ENCODE measurements at regions not wholly inside any gene's neighbourhood (a gene's known extent, or its start where the extent isn't known, plus 50 kb on each side); places are given as distances from the start of the nearest gene placed in this dataset.

DNA sequence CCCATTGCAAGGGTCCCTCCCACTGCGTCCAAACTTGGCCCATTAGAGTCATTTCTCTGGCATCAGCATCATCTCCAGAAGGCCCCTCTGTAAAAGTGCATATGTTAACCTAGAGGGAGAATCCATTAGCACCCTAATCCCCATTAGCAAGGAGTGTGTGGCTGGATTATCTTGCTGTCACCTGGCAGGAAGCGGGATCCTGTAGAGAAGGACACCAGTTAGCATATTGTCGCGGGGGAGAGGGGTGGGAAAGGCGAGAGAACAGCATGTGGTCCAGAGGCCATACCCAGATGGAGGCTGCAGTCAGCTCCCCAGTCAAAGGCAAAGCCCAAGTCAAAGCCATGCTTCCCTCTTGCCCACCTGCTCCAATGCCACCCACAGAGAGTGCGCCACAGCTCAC lies 64.0 kb downstream of the OLIG1 start:
- H3K36me3 ChIP-seq: no peaks in the 10 kb centered on the region
- no peak overlapping the region for H3K27ac ChIP-seq
- H3K9me3 ChIP-seq (ENCODE audit: low read depth): no peaks in the 10 kb centered on the region
- H3K4me3 ChIP-seq: no peak overlapping the region
- peaks cover 21% of the 10 kb centered on the region for H3K27me3 ChIP-seq
- no peak for DNase-seq (ENCODE audit: low read depth in 1 of 2, low spot score in 1 of 2)
- no peak for TF ChIP-seq CTCF (IDR thresholded peaks at IDR 0.05; ENCODE audit: low read depth, low read length)
- H3K4me1 ChIP-seq (ENCODE audit: low read depth): no peaks in the 10 kb centered on the region

GRCh38 chr21:33135925-33136324 lies 66.0 kb downstream of the OLIG1 start:
- H3K4me3 ChIP-seq: no peak overlapping the region
- DNase-seq (ENCODE audit: low read depth in 1 of 2, low spot score in 1 of 2): no peak
- no peak overlapping the region for H3K27ac ChIP-seq
- no peak for TF ChIP-seq CTCF (IDR thresholded peaks at IDR 0.05; ENCODE audit: low read depth, low read length)
- H3K9me3 ChIP-seq (ENCODE audit: low read depth): no peaks in the 10 kb centered on the region
- H3K4me1 ChIP-seq (ENCODE audit: low read depth): no peaks in the 10 kb centered on the region
- no peaks in the 10 kb centered on the region for H3K36me3 ChIP-seq
- H3K27me3 ChIP-seq: peaks cover 4% of the 10 kb centered on the region

DNA sequence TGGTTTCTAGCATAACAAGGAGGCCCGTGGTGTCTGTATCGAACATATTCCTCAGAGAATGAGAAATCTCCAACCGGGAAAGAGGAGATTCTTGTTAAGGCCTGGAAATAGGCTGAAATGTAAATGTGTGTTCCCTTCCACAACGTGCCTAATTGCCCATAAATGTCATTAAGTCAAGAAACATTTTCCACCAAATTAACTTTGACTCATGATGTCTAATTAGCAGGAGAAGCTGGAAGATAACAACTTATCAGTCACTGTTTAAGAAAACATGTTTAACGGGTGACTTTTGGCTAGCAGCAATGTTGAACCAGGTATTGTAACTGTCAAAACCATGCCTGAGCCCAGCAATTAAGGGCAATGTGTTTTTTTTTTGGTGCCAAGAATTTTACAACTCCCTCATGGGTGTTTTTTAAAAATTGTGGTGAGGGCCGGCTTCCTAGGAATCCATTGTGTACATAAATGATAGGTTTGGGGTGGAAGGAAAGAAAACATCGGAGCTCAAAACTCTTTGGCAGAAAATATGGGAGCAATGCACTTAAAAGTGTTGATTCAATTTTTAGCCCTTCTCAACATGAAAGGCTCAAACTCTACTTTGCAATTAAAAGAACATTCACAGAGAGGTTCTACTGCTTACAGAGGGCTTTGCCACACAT lies 67.0 kb downstream of the OLIG1 start:
- Histone ChIP-seq H3K27ac (no peak overlapping the region), H3K4me3 (no peak overlapping the region), H3K9me3 (ENCODE audit: low read depth) (no peaks in the 10 kb centered on the region), H3K36me3 (no peaks in the 10 kb centered on the region), H3K27me3 (no peaks in the 10 kb centered on the region), H3K4me1 (ENCODE audit: low read depth) (no peaks in the 10 kb centered on the region)
- no peak for TF ChIP-seq CTCF (IDR thresholded peaks at IDR 0.05; ENCODE audit: low read depth, low read length)
- no peak for DNase-seq (ENCODE audit: low read depth in 1 of 2, low spot score in 1 of 2)

GRCh38 chr21:33139084-33139483 lies 69.1 kb downstream of the OLIG1 start:
- no peak overlapping the region for H3K27ac ChIP-seq
- H3K4me1 ChIP-seq (ENCODE audit: low read depth): no peaks in the 10 kb centered on the region
- no peaks in the 10 kb centered on the region for H3K9me3 ChIP-seq (ENCODE audit: low read depth)
- DNase-seq (ENCODE audit: low read depth in 1 of 2, low spot score in 1 of 2): no peak
- H3K36me3 ChIP-seq: no peaks in the 10 kb centered on the region
- no peak for TF ChIP-seq CTCF (IDR thresholded peaks at IDR 0.05; ENCODE audit: low read depth, low read length)
- H3K27me3 ChIP-seq: no peaks in the 10 kb centered on the region
- no peak overlapping the region for H3K4me3 ChIP-seq

DNA sequence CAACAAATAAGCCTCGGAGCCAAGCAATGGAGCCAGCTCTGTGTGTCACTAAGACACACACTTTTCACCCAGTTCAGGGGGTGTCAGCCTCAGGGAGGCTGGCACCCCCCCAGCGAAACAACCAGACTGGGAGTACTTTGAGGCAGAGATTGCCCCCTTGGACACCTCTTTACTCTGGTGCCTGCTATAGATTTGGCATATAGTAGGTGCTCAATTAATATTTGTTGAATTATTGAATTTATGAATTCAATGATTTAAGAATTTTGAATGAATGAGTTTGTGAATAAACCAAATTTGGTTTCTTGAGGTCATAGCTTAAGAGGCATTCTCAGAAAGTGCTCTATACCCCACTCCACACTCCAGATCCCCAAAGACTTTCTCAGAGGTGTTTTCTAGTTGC lies 70.3 kb downstream of the OLIG1 start:
- H3K9me3 ChIP-seq (ENCODE audit: low read depth): no peaks in the 10 kb centered on the region
- H3K27me3 ChIP-seq: no peaks in the 10 kb centered on the region
- H3K4me3 ChIP-seq: no peak overlapping the region
- DNase-seq (ENCODE audit: low read depth in 1 of 2, low spot score in 1 of 2): no peak
- no peak overlapping the region for H3K27ac ChIP-seq
- H3K4me1 ChIP-seq (ENCODE audit: low read depth): no peaks in the 10 kb centered on the region
- no peak for TF ChIP-seq CTCF (IDR thresholded peaks at IDR 0.05; ENCODE audit: low read depth, low read length)
- H3K36me3 ChIP-seq: no peaks in the 10 kb centered on the region
